ENCODE measurements at regions not wholly inside any gene's neighbourhood (a gene's known extent, or its start where the extent isn't known, plus 50 kb on each side); places are given as distances from the start of the nearest gene placed in this dataset.

- POLR2A ChIA-PET, result no interaction called here
- no peaks in the 10 kb centered on the region for H3K9me3 ChIP-seq (ENCODE audit: control insufficient read depth in 1 of 2, insufficient read depth in 1 of 2, low read depth in 1 of 2, low read length in 2 of 2)
- no peak for DNase-seq (ENCODE audit: low read depth, low spot score)
Observed at GRCh38 chr10:18767981-18768380, 108.8 kb downstream of the ARL5B start.

GRCh38 chr10:18773180-18773579 is 113.9 kb downstream of the ARL5B start:
- ATAC-seq, result no peak
- Histone ChIP-seq H3K9me3 (ENCODE audit: control insufficient read depth in 1 of 2, insufficient read depth in 1 of 2, low read depth in 1 of 2, low read length in 2 of 2) (no peaks in the 10 kb centered on the region), H2AFZ (ENCODE audit: low read depth, low read length, poor library complexity, severe bottlenecking) (no peak overlapping the region), H3K4me2 (ENCODE audit: low read length) (no peak overlapping the region), H3K4me1 (ENCODE audit: control insufficient read depth in 1 of 2, insufficient read depth in 2 of 2, low read length in 2 of 2) (no peaks in the 10 kb centered on the region), H3K79me2 (ENCODE audit: insufficient read depth, low read length) (no peaks in the 10 kb centered on the region), H3K4me3 (replicated peaks in 1 of 2; ENCODE audit: low read depth in 1 of 2, low read length in 2 of 2) (no peak overlapping the region), H3K9me2 (ENCODE audit: insufficient read depth) (no peaks in the 10 kb centered on the region), H3K27me3 (ENCODE audit: insufficient read depth, low read length) (no peaks in the 10 kb centered on the region), H3K36me3 (ENCODE audit: control insufficient read depth in 1 of 2, insufficient read depth in 2 of 2, low read length in 2 of 2) (no peaks in the 10 kb centered on the region), H3K9ac (ENCODE audit: low read length) (no peak overlapping the region), H3K27ac (ENCODE audit: low read depth, low read length) (no peak overlapping the region), H4K20me1 (ENCODE audit: insufficient read depth) (no peaks in the 10 kb centered on the region)
- CTCF ChIA-PET, result no interaction called here
- no peak for TF ChIP-seq SIN3A (IDR thresholded peaks at IDR 0.05; ENCODE audit: low read depth)
- TF ChIP-seq POLR2A (IDR thresholded peaks at IDR 0.05; ENCODE audit: borderline replicate concordance, extremely low read depth, insufficient read depth, insufficient read length), result no peak
- intact Hi-C loops (cut with micrococcal nuclease), result no loop called here
- no peak for DNase-seq (ENCODE audit: low read depth, low spot score)
- RAD21 ChIA-PET (ENCODE audit: low non-redundant PET in 1 of 2, low total read pairs in 2 of 2, uncharacterized antibody in 2 of 2, unreplicated experiment in 2 of 2), result no interaction called here
- no TSS peak for BruUV-seq (replicated peaks)
- POLR2A ChIA-PET, result no interaction called here

More at GRCh38 chr10:18767981-18768380, 108.8 kb downstream of the ARL5B start:
- H2AFZ ChIP-seq (ENCODE audit: low read depth, low read length, poor library complexity, severe bottlenecking), result no peak overlapping the region
- no peaks in the 10 kb centered on the region for H3K9me2 ChIP-seq (ENCODE audit: insufficient read depth)
- no peaks in the 10 kb centered on the region for H3K36me3 ChIP-seq (ENCODE audit: control insufficient read depth in 1 of 2, insufficient read depth in 2 of 2, low read length in 2 of 2)
- no peaks in the 10 kb centered on the region for H3K4me1 ChIP-seq (ENCODE audit: control insufficient read depth in 1 of 2, insufficient read depth in 2 of 2, low read length in 2 of 2)
- TF ChIP-seq CEBPB (IDR thresholded peaks at IDR 0.05; ENCODE audit: low read depth) (0 out of 2 replicates have a peak, but pooled peaks have one; percentile 17), TCF7L2 (IDR thresholded peaks at IDR 0.05; ENCODE audit: borderline replicate concordance, extremely low read depth, insufficient read depth, insufficient read length) (no peak)
- no peaks in the 10 kb centered on the region for H3K27me3 ChIP-seq (ENCODE audit: insufficient read depth, low read length)
- no peak for ATAC-seq
- RAD21 ChIA-PET (ENCODE audit: low non-redundant PET in 1 of 2, low total read pairs in 2 of 2, uncharacterized antibody in 2 of 2, unreplicated experiment in 2 of 2), result no interaction called here
- H4K20me1 ChIP-seq (ENCODE audit: insufficient read depth), result no peaks in the 10 kb centered on the region
- H3K27ac ChIP-seq (ENCODE audit: low read depth, low read length), result no peak overlapping the region
- no peak overlapping the region for H3K4me3 ChIP-seq (replicated peaks in 1 of 2; ENCODE audit: low read depth in 1 of 2, low read length in 2 of 2)
- no peaks in the 10 kb centered on the region for H3K79me2 ChIP-seq (ENCODE audit: insufficient read depth, low read length)
- intact Hi-C loops (cut with micrococcal nuclease), result no loop called here
- H3K9ac ChIP-seq (ENCODE audit: low read length), result no peak overlapping the region
- H3K4me2 ChIP-seq (ENCODE audit: low read length), result no peak overlapping the region
- no TSS peak for BruUV-seq (replicated peaks)
- CTCF ChIA-PET, result no interaction called here

GRCh38 chr10:18777258-18777657 is 118.0 kb downstream of the ARL5B start:
- CTCF ChIA-PET, result interaction anchor here (0.9 kb wide), 1 partner anchor 17 kb away, joined by 3 read pairs; no protein-coding TSS in a partner anchor
- TF ChIP-seq ZFX (IDR thresholded peaks at IDR 0.05), result no peak
- TF ChIP-seq JUND (IDR thresholded peaks at IDR 0.05), result no peak
- TF ChIP-seq ATF3 (IDR thresholded peaks at IDR 0.05), result no peak
- TF ChIP-seq CTCF (IDR thresholded peaks at IDR 0.05 in 2 of 3, conservative IDR thresholded peaks at IDR 0.05 in 1 of 3; ENCODE audit: borderline replicate concordance in 1 of 3, insufficient read depth in 1 of 3, low read depth in 2 of 3, low read length in 2 of 3), result no peak
- TF ChIP-seq EGR1 (IDR thresholded peaks at IDR 0.05; ENCODE audit: low read depth), result no peak
- TF ChIP-seq EZH2 (IDR thresholded peaks at IDR 0.05), result no peak
- no peak for TF ChIP-seq SRF (IDR thresholded peaks at IDR 0.05; ENCODE audit: low read depth)
- no peak for TF ChIP-seq ELF1 (IDR thresholded peaks at IDR 0.05; ENCODE audit: borderline replicate concordance, low read depth)
- TF ChIP-seq TCF7L2 (IDR thresholded peaks at IDR 0.05; ENCODE audit: borderline replicate concordance, extremely low read depth, insufficient read depth, insufficient read length), result no peak
- no peak for TF ChIP-seq YY1 (IDR thresholded peaks at IDR 0.05; ENCODE audit: extremely low read depth, insufficient replicate concordance, low read depth, low read length)
- TF ChIP-seq SP1 (IDR thresholded peaks at IDR 0.05; ENCODE audit: low read depth), result no peak
- no peak for TF ChIP-seq SIN3A (IDR thresholded peaks at IDR 0.05; ENCODE audit: low read depth)

More at GRCh38 chr10:18777258-18777657, 118.0 kb downstream of the ARL5B start:
- ATAC-seq, result no peak
- no peaks in the 10 kb centered on the region for H3K4me1 ChIP-seq (ENCODE audit: control insufficient read depth in 1 of 2, insufficient read depth in 2 of 2, low read length in 2 of 2)
- no peak overlapping the region for H2AFZ ChIP-seq (ENCODE audit: low read depth, low read length, poor library complexity, severe bottlenecking)
- no TSS peak for BruUV-seq (replicated peaks)
- no peaks in the 10 kb centered on the region for H3K36me3 ChIP-seq (ENCODE audit: control insufficient read depth in 1 of 2, insufficient read depth in 2 of 2, low read length in 2 of 2)
- no peak overlapping the region for H3K9ac ChIP-seq (ENCODE audit: low read length)
- H3K9me2 ChIP-seq (ENCODE audit: insufficient read depth), result no peaks in the 10 kb centered on the region
- no peak overlapping the region for H3K4me3 ChIP-seq (replicated peaks in 1 of 2; ENCODE audit: low read depth in 1 of 2, low read length in 2 of 2)
- intact Hi-C loops (cut with micrococcal nuclease), result no loop called here
- H3K27ac ChIP-seq (ENCODE audit: low read depth, low read length), result no peak overlapping the region
- no peak for DNase-seq (ENCODE audit: low read depth, low spot score)
- no peaks in the 10 kb centered on the region for H4K20me1 ChIP-seq (ENCODE audit: insufficient read depth)
- H3K79me2 ChIP-seq (ENCODE audit: insufficient read depth, low read length), result no peaks in the 10 kb centered on the region
- RAD21 ChIA-PET (ENCODE audit: low non-redundant PET in 1 of 2, low total read pairs in 2 of 2, uncharacterized antibody in 2 of 2, unreplicated experiment in 2 of 2), result no interaction called here
- H3K9me3 ChIP-seq (ENCODE audit: control insufficient read depth in 1 of 2, insufficient read depth in 1 of 2, low read depth in 1 of 2, low read length in 2 of 2), result no peaks in the 10 kb centered on the region
- POLR2A ChIA-PET, result no interaction called here
- no peaks in the 10 kb centered on the region for H3K27me3 ChIP-seq (ENCODE audit: insufficient read depth, low read length)
- no peak overlapping the region for H3K4me2 ChIP-seq (ENCODE audit: low read length)
